ENCODE measurements at regions not wholly inside any gene's neighbourhood (a gene's known extent, or its start where the extent isn't known, plus 50 kb on each side); places are given as distances from the start of the nearest gene placed in this dataset.

DNA sequence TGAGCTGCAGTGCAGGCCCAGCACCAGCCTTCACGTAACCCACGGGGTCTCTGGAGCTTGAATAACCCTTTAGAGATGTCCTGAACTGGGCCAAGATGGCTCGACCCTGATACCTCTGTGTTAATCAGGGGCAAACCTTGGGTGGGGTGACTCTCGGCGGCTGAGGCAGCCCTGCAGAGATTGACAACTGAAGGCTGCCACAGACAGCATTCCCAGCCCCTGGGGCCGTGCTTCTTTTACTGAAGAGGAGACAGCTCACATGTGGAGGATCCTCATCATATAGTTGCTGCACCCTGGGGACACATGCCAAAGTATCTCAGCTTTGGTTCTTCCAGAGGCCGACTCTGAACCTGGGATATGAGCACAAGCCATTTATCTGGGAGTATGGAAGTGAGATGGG is 57.3 kb upstream of the PTGFRN start:
- Histone ChIP-seq H3K9ac (ENCODE audit: low read length) (no peak overlapping the region), H3K4me1 (ENCODE audit: control insufficient read depth, low read depth, low read length) (peaks cover 49% of the 10 kb centered on the region), H3K4me3 (ENCODE audit: low read length) (no peak overlapping the region), H3K36me3 (ENCODE audit: control insufficient read depth, low read depth, low read length) (no peaks in the 10 kb centered on the region), H3K9me3 (ENCODE audit: control insufficient read depth, low read depth, low read length) (no peaks in the 10 kb centered on the region), H3K27me3 (ENCODE audit: control insufficient read depth, insufficient read depth, low read length) (no peaks in the 10 kb centered on the region), H3K27ac (ENCODE audit: low read length) (no peak overlapping the region)

- Histone ChIP-seq H3K4me3 (ENCODE audit: low read length) (no peak overlapping the region), H3K9me3 (ENCODE audit: control insufficient read depth, low read depth, low read length) (no peaks in the 10 kb centered on the region), H3K9ac (ENCODE audit: low read length) (peak overlapping the region; percentile 32), H3K36me3 (ENCODE audit: control insufficient read depth, low read depth, low read length) (no peaks in the 10 kb centered on the region), H3K27me3 (ENCODE audit: control insufficient read depth, insufficient read depth, low read length) (no peaks in the 10 kb centered on the region), H3K27ac (ENCODE audit: low read length) (no peak overlapping the region), H3K4me1 (ENCODE audit: control insufficient read depth, low read depth, low read length) (peaks cover 49% of the 10 kb centered on the region)
Observed at GRCh38 chr1:116852910-116853309, 56.8 kb upstream of the PTGFRN start.

DNA sequence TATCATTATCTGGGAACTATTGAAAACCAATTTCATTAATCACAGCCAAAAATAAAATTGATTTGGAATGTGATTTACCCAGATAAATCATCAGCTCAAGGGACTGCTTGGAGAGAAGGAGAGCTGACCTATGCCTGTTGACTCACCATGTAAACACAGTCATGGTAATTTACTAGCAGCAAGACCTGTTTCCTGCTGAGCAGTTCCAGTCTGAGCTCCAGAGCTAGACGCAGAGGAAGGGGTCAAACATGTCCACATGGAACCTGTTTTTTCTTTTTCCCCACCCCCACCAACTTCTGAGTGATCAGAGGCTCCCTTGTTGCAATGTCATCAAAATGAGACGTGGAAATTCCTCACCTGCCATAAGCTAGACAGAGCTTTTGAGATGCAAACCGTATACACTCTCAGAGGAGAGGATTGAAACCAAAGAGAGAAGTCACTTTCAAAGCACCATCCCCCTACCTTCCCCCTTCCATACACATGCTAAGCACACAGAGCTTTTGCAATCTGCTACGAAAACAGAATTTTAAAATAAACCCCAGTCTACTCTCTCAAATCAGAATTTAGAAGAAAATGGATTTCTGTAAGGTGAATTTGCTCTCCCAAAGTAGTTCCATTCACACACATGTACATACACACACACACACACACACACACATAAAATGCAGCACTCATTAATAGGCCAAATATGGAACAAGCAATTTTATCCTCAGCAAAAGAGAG is 55.9 kb upstream of the PTGFRN start:
- Histone ChIP-seq H3K4me3 (ENCODE audit: low read length) (peak overlapping the region; percentile 44), H3K27ac (ENCODE audit: low read length) (peak overlapping the region; percentile 90), H3K9ac (ENCODE audit: low read length) (peak overlapping the region; percentile 32)

DNA sequence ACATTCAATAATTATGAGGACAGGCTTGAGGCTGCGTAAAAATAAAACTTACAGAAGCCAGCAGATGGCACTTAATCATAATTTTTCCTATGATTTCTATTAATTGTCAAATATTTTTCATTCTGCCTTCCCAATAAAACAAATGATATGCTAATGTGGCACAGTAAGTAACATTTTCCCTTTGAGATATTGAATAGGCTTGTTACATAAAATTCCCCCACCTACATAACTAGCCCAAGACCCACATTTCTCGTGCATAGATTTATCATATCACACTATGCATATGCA is 55.4 kb upstream of the PTGFRN start:
- Histone ChIP-seq H3K27me3 (ENCODE audit: control insufficient read depth, insufficient read depth, low read length) (no peaks in the 10 kb centered on the region), H3K4me3 (ENCODE audit: low read length) (peak overlapping the region; percentile 44), H3K4me1 (ENCODE audit: control insufficient read depth, low read depth, low read length) (peaks cover 49% of the 10 kb centered on the region), H3K9me3 (ENCODE audit: control insufficient read depth, low read depth, low read length) (no peaks in the 10 kb centered on the region), H3K9ac (ENCODE audit: low read length) (peak overlapping the region; percentile 32), H3K27ac (ENCODE audit: low read length) (peak overlapping the region; percentile 90), H3K36me3 (ENCODE audit: control insufficient read depth, low read depth, low read length) (no peaks in the 10 kb centered on the region)

More for the DNA sequence above, 55.9 kb upstream of the PTGFRN start:
- Histone ChIP-seq H3K9me3 (ENCODE audit: control insufficient read depth, low read depth, low read length) (no peaks in the 10 kb centered on the region), H3K4me1 (ENCODE audit: control insufficient read depth, low read depth, low read length) (peaks cover 49% of the 10 kb centered on the region), H3K27me3 (ENCODE audit: control insufficient read depth, insufficient read depth, low read length) (no peaks in the 10 kb centered on the region), H3K36me3 (ENCODE audit: control insufficient read depth, low read depth, low read length) (no peaks in the 10 kb centered on the region)

- Histone ChIP-seq H3K27ac (ENCODE audit: low read length) (peak overlapping the region; percentile 5), H3K9me3 (ENCODE audit: control insufficient read depth, low read depth, low read length) (no peaks in the 10 kb centered on the region), H3K9ac (ENCODE audit: low read length) (peak overlapping the region; percentile 32), H3K27me3 (ENCODE audit: control insufficient read depth, insufficient read depth, low read length) (no peaks in the 10 kb centered on the region), H3K36me3 (ENCODE audit: control insufficient read depth, low read depth, low read length) (no peaks in the 10 kb centered on the region), H3K4me3 (ENCODE audit: low read length) (peak overlapping the region; percentile 44), H3K4me1 (ENCODE audit: control insufficient read depth, low read depth, low read length) (peaks cover 49% of the 10 kb centered on the region)
Observed at GRCh38 chr1:116854716-116855115, 55.0 kb upstream of the PTGFRN start.

DNA sequence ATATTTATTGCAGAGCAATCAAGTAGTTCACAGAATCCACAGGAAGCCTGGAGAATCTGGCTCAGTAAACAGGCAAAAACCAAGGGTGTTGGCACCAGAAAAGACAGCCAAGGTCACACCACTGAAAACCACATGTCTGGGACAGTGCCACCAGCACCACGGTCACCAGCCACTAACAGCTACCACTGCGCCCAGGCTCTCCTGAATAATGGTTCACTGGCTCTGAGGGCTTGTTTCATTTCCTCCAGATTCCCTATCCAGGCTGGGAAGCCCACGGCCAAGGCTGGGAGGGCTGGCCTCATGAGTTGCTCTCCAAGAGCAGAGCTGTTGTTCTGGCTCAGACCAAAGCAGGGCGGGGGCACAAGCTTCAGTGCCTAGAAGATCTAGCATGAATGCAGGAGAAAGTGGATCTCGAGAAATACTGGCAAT is 54.5 kb upstream of the PTGFRN start:
- H3K9ac ChIP-seq (ENCODE audit: low read length) = no peak overlapping the region
- H3K4me3 ChIP-seq (ENCODE audit: low read length) = no peak overlapping the region
- peaks cover 49% of the 10 kb centered on the region for H3K4me1 ChIP-seq (ENCODE audit: control insufficient read depth, low read depth, low read length)
- H3K27ac ChIP-seq (ENCODE audit: low read length) = peak overlapping the region; percentile 5
- no peaks in the 10 kb centered on the region for H3K9me3 ChIP-seq (ENCODE audit: control insufficient read depth, low read depth, low read length)
- H3K27me3 ChIP-seq (ENCODE audit: control insufficient read depth, insufficient read depth, low read length) = no peaks in the 10 kb centered on the region
- H3K36me3 ChIP-seq (ENCODE audit: control insufficient read depth, low read depth, low read length) = no peaks in the 10 kb centered on the region

DNA sequence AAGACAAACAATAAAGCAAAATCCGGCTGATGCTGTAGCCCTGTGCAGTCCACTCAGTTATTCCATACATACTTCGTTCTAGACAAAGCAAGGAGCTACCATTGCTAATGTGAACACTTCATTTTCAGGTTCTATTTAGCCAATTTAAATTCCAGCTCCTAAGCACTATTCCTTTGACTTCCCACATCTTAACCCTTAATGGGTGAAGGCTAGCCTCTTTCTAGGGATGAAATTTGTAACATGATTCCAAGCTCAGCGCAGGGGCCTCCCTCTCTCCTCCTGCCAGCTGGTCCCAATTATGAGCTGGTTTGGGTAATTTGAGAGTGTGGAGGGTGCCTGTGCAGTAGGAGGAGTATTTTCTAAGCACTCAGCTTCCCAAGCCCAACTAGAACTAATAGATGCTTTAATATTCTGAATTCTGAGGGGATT is 53.9 kb upstream of the PTGFRN start:
- H3K9ac ChIP-seq (ENCODE audit: low read length) = no peak overlapping the region
- no peak overlapping the region for H3K4me3 ChIP-seq (ENCODE audit: low read length)
- no peaks in the 10 kb centered on the region for H3K36me3 ChIP-seq (ENCODE audit: control insufficient read depth, low read depth, low read length)
- H3K9me3 ChIP-seq (ENCODE audit: control insufficient read depth, low read depth, low read length) = no peaks in the 10 kb centered on the region
- no peak overlapping the region for H3K27ac ChIP-seq (ENCODE audit: low read length)
- H3K27me3 ChIP-seq (ENCODE audit: control insufficient read depth, insufficient read depth, low read length) = no peaks in the 10 kb centered on the region
- H3K4me1 ChIP-seq (ENCODE audit: control insufficient read depth, low read depth, low read length) = peaks cover 51% of the 10 kb centered on the region

GRCh38 chr1:116856312-116856711 is 53.4 kb upstream of the PTGFRN start:
- no peaks in the 10 kb centered on the region for H3K27me3 ChIP-seq (ENCODE audit: control insufficient read depth, insufficient read depth, low read length)
- no peaks in the 10 kb centered on the region for H3K36me3 ChIP-seq (ENCODE audit: control insufficient read depth, low read depth, low read length)
- H3K4me3 ChIP-seq (ENCODE audit: low read length) = no peak overlapping the region
- H3K27ac ChIP-seq (ENCODE audit: low read length) = no peak overlapping the region
- H3K9me3 ChIP-seq (ENCODE audit: control insufficient read depth, low read depth, low read length) = no peaks in the 10 kb centered on the region
- H3K9ac ChIP-seq (ENCODE audit: low read length) = no peak overlapping the region
- peaks cover 56% of the 10 kb centered on the region for H3K4me1 ChIP-seq (ENCODE audit: control insufficient read depth, low read depth, low read length)

GRCh38 chr1:116857092-116857491 is 52.6 kb upstream of the PTGFRN start:
- Histone ChIP-seq H3K27ac (ENCODE audit: low read length) (no peak overlapping the region), H3K9me3 (ENCODE audit: control insufficient read depth, low read depth, low read length) (no peaks in the 10 kb centered on the region), H3K4me1 (ENCODE audit: control insufficient read depth, low read depth, low read length) (peaks cover 51% of the 10 kb centered on the region), H3K4me3 (ENCODE audit: low read length) (no peak overlapping the region), H3K27me3 (ENCODE audit: control insufficient read depth, insufficient read depth, low read length) (no peaks in the 10 kb centered on the region), H3K9ac (ENCODE audit: low read length) (no peak overlapping the region), H3K36me3 (ENCODE audit: control insufficient read depth, low read depth, low read length) (no peaks in the 10 kb centered on the region)
